RWPE2 (cell line): ENCODE measurements at regions not wholly inside any gene's neighbourhood (a gene's known extent, or its start where the extent isn't known, plus 50 kb on each side); places are given as distances from the start of the nearest gene placed in this dataset.

ENCODE experiments used
- ATAC-seq: fragments of 200-7000 bp; cut with Tn5 transposase; 3 replicates; pipeline ENCODE4 v1.9.1; 2021; ENCODE audit warnings: low read depth
- DNase-seq: peaks from one replicate; pipeline ENCODE4 v3.0.0-alpha.2; 2020; ENCODE audit warnings: low spot score
- H3K27ac ChIP-seq: fragments of 450-650 bp; 2 replicates; pipeline ENCODE4 v1.5.1; 2017; ENCODE audit warnings: mild to moderate bottlenecking; ENCODE audit not compliant: poor library complexity, severe bottlenecking
- H3K27me3 ChIP-seq: fragments of 250-450 bp; sonication (Bioruptor Pico); 2 replicates; pipeline ENCODE4 v1.5.1; 2021; ENCODE audit warnings: mild to moderate bottlenecking, moderate library complexity; ENCODE audit not compliant: insufficient read depth, poor library complexity, severe bottlenecking
- H3K36me3 ChIP-seq: fragments of 250-450 bp; sonication (Bioruptor Pico); 2 replicates; pipeline ENCODE4 v1.5.1; 2020; ENCODE audit warnings: low read depth, mild to moderate bottlenecking, moderate library complexity
- H3K4me1 ChIP-seq: fragments of 250-450 bp; sonication (Bioruptor Pico); 2 replicates; pipeline ENCODE4 v1.5.1; 2021; ENCODE audit warnings: mild to moderate bottlenecking, moderate library complexity; ENCODE audit not compliant: insufficient read depth, poor library complexity, severe bottlenecking
- H3K4me3 ChIP-seq: fragments of 250-450 bp; sonication (Bioruptor Pico); 2 replicates; pipeline ENCODE4 v1.5.1; 2021; ENCODE audit warnings: mild to moderate bottlenecking, moderate library complexity; ENCODE audit not compliant: severe bottlenecking
- H3K9me3 ChIP-seq: fragments of 250-450 bp; sonication (Bioruptor Pico); 2 replicates; pipeline ENCODE4 v1.5.1; 2021; ENCODE audit warnings: mild to moderate bottlenecking, moderate library complexity; ENCODE audit not compliant: severe bottlenecking
- CTCF ChIP-seq: fragments of 450-650 bp; IDR thresholded peaks from one replicate; pipeline ENCODE4 v1.5.1; 2017; ENCODE audit warnings: mild to moderate bottlenecking, moderate library complexity; ENCODE audit not compliant: poor library complexity, severe bottlenecking

GRCh38 chr18:30862900-30863299 lies 179.6 kb downstream of the DSC3 start:
- no peak for TF ChIP-seq CTCF
- no peak overlapping the region for H3K27ac ChIP-seq
- no peak overlapping the region for H3K4me3 ChIP-seq
- H3K4me1 ChIP-seq = no peaks in the 10 kb centered on the region
- no peak for ATAC-seq
- no peak for DNase-seq
- peaks cover 3% of the 10 kb centered on the region for H3K27me3 ChIP-seq
- no peaks in the 10 kb centered on the region for H3K9me3 ChIP-seq
- no peaks in the 10 kb centered on the region for H3K36me3 ChIP-seq

- Histone ChIP-seq H3K9me3 (no peaks in the 10 kb centered on the region), H3K27ac (no peak overlapping the region), H3K27me3 (peaks cover 5% of the 10 kb centered on the region), H3K36me3 (no peaks in the 10 kb centered on the region), H3K4me3 (no peak overlapping the region), H3K4me1 (no peaks in the 10 kb centered on the region)
- no peak for ATAC-seq
- DNase-seq = no peak
- no peak for TF ChIP-seq CTCF
These were observed 181.8 kb downstream of the DSC3 start for GRCh38 chr18:30860741-30861140.

GRCh38 chr18:30859036-30859435 lies 183.5 kb downstream of the DSC3 start:
- Histone ChIP-seq H3K27ac (no peak overlapping the region), H3K9me3 (no peaks in the 10 kb centered on the region), H3K4me3 (no peak overlapping the region), H3K27me3 (peaks cover 5% of the 10 kb centered on the region), H3K36me3 (no peaks in the 10 kb centered on the region), H3K4me1 (no peaks in the 10 kb centered on the region)
- DNase-seq (no peak), ATAC-seq (no peak)
- no peak for TF ChIP-seq CTCF

- Histone ChIP-seq H3K4me1 (no peaks in the 10 kb centered on the region), H3K9me3 (no peaks in the 10 kb centered on the region), H3K27me3 (peaks cover 5% of the 10 kb centered on the region), H3K36me3 (no peaks in the 10 kb centered on the region), H3K4me3 (no peak overlapping the region), H3K27ac (no peak overlapping the region)
- ATAC-seq (no peak), DNase-seq (no peak)
- no peak for TF ChIP-seq CTCF
These were observed 184.0 kb downstream of the DSC3 start for GRCh38 chr18:30858560-30858959.

- no peaks in the 10 kb centered on the region for H3K9me3 ChIP-seq
- DNase-seq (no peak), ATAC-seq (no peak)
- H3K27ac ChIP-seq = no peak overlapping the region
- H3K4me3 ChIP-seq = no peak overlapping the region
- no peaks in the 10 kb centered on the region for H3K4me1 ChIP-seq
- peaks cover 5% of the 10 kb centered on the region for H3K27me3 ChIP-seq
- no peaks in the 10 kb centered on the region for H3K36me3 ChIP-seq
- no peak for TF ChIP-seq CTCF
These were observed 186.8 kb downstream of the DSC3 start for GRCh38 chr18:30855762-30856161.
